Esophagus squamous epithelium (tissue), 5 donors: ENCODE measurements at regions not wholly inside any gene's neighbourhood (a gene's known extent, or its start where the extent isn't known, plus 50 kb on each side); places are given as distances from the start of the nearest gene placed in this dataset.

ENCODE experiments used
- DNase-seq: peaks from one replicate; lab custom pipeline; 2025; lab: John Stamatoyannopoulos, UW
- H3K27ac ChIP-seq, 4 donors: fragments of 200-600 bp; sonication (generic); one replicate each; pipeline ENCODE4 v1.5.1; 2016 to 2019; ENCODE audit warnings: mild to moderate bottlenecking in 1 of 4
- H3K27me3 ChIP-seq, 4 donors: fragments of 200-600 bp; sonication (generic); 1 replicate in 3 of 4; 2 replicates in 1 of 4; pipeline versions ENCODE4 v1.5.1 to v1.6.0; 2017 to 2021; ENCODE audit warnings: antibody characterized with exemption in 1 of 4
- H3K36me3 ChIP-seq, 3 donors: fragments of 200-600 bp; sonication (generic); one replicate each; pipeline ENCODE4 v1.5.1; 2016 to 2019
- H3K4me1 ChIP-seq, 3 donors: fragments of 200-600 bp; sonication (generic); one replicate each; pipeline ENCODE4 v1.5.1; 2017 to 2019
- H3K4me3 ChIP-seq, 4 donors: fragments of 200-600 bp; sonication (generic); 1 replicate in 3 of 4; 2 replicates in 1 of 4; pipeline ENCODE4 v1.5.1; 2016 to 2019; ENCODE audit warnings: mild to moderate bottlenecking in 2 of 4, moderate library complexity in 1 of 4
- H3K9me3 ChIP-seq, 3 donors: fragments of 200-600 bp; sonication (generic); one replicate each; pipeline ENCODE4 v1.5.1; 2016 to 2019
- POLR2A ChIP-seq, 4 donors: fragments of 450-650 bp; IDR thresholded peaks; one replicate each; pipeline ENCODE4 v1.6.1; 2017; ENCODE audit warnings: antibody characterized with exemption in 4 of 4, mild to moderate bottlenecking in 4 of 4, moderate library complexity in 3 of 4
- WGBS, 2 donors: methylation state at CpG; one replicate each; pipeline ENCODE4 v1.1.5; 2018; 5-methylcytosine and 5-hydroxymethylcytosine counted together
- intact Hi-C: fragments of 100-400 bp; cut with DNase I; formaldehyde crosslinking; loops from one replicate; pipeline ENCODE4 v1.15.0; 2022
- TF ChIP-seq, protein P1 (sequence below), 6 experiments: fragments of 450-650 bp in 4 of 6; fragments of 200-600 bp in 2 of 6; sonication (generic) in 2 of 6; IDR thresholded peaks; one replicate each; pipeline ENCODE4 v1.5.1; 2016 to 2019; ENCODE audit warnings: antibody characterized with exemption in 6 of 6, mild to moderate bottlenecking in 4 of 6, moderate library complexity in 4 of 6
- donor health status: DM: yes; HTN: yes; CAD: no.

DNA sequence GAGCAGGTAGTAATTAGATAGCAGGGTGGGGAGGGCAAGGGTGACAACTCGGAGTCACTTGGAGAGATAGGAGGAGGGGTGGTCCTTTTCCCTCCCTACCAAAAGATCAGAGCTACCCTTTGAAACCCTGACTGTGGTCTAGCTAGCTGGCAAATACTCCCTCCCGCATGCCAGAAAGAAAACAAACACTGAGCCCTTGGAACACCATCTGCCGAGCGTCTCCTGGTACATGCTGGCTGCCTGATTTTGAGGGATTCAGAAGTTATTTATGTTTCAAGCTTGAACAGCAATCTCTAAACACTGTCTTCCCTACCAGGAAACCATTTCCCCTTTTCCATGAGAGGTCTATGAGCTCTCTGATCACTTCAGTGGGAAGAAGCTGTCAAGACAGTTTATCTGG is 291.6 kb upstream of the CFAP20DC start:
- Histone ChIP-seq H3K27ac (no peak overlapping the region), H3K27me3 (no peaks in the 10 kb centered on the region), H3K9me3 (no peaks in the 10 kb centered on the region), H3K4me1 (no peaks in the 10 kb centered on the region), H3K4me3 (no peak overlapping the region), H3K36me3 (no peaks in the 10 kb centered on the region)
- no peak for DNase-seq
- WGBS, 2 donors = 43 to 70% methylated on average over 4 of the region's 4 CpGs
- intact Hi-C loops = no loop called here
- TF ChIP-seq, protein P1, sequence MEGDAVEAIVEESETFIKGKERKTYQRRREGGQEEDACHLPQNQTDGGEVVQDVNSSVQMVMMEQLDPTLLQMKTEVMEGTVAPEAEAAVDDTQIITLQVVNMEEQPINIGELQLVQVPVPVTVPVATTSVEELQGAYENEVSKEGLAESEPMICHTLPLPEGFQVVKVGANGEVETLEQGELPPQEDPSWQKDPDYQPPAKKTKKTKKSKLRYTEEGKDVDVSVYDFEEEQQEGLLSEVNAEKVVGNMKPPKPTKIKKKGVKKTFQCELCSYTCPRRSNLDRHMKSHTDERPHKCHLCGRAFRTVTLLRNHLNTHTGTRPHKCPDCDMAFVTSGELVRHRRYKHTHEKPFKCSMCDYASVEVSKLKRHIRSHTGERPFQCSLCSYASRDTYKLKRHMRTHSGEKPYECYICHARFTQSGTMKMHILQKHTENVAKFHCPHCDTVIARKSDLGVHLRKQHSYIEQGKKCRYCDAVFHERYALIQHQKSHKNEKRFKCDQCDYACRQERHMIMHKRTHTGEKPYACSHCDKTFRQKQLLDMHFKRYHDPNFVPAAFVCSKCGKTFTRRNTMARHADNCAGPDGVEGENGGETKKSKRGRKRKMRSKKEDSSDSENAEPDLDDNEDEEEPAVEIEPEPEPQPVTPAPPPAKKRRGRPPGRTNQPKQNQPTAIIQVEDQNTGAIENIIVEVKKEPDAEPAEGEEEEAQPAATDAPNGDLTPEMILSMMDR (IDR thresholded peaks at IDR 0.05) = no peak
- no peak for TF ChIP-seq POLR2A (IDR thresholded peaks at IDR 0.05)

DNA sequence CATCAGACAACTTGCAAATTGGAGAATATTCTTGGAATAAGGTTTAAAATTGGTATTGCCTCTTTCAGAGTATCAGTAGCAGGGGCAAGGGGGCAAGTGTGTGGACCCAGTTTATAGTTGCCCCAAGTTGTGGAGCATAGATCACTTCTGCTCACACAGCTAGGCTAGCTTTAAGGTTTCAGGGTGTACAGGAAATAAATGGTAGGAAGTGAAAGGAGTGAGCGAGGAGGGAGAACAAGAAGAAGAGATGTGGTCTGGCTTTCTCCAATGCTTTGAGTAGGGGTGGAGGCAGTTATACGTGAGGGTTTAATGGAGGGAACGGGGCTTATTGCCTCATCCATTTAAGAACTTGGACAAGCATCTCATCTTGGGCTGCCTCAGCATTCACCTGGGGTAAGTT is 290.0 kb upstream of the CFAP20DC start:
- Histone ChIP-seq H3K27me3 (no peaks in the 10 kb centered on the region), H3K4me1 (no peaks in the 10 kb centered on the region), H3K36me3 (no peaks in the 10 kb centered on the region), H3K9me3 (no peaks in the 10 kb centered on the region), H3K4me3 (no peak overlapping the region), H3K27ac (no peak overlapping the region)
- WGBS, 2 donors = 75 to 91% methylated on average over 3 of the region's 3 CpGs
- DNase-seq = no peak
- TF ChIP-seq, protein P1 (IDR thresholded peaks at IDR 0.05) = no peak
- no peak for TF ChIP-seq POLR2A (IDR thresholded peaks at IDR 0.05)
- intact Hi-C loops = no loop called here

DNA sequence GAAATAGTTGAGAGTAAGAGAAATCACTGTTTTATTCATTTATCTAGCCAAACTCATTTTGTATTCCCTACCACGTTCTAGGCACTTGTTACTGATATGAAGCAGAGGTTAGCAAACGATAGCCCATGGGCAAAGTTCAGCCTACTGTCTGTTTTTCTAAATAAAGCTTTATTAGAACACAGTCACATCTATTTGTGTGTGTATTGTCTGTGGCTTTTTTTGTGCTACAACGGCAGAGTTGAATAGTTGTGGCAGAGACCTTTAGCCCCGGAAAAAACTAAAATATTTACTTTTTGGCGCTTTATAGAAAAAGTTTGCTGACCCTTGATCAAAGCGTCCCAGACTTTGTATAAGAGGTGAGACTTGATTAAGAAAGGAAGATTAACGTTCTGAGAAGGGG is 289.1 kb upstream of the CFAP20DC start:
- H3K4me1 ChIP-seq = no peaks in the 10 kb centered on the region
- DNase-seq = no peak
- TF ChIP-seq, protein P1 (IDR thresholded peaks at IDR 0.05) = no peak
- no peak for TF ChIP-seq POLR2A (IDR thresholded peaks at IDR 0.05)
- intact Hi-C loops = no loop called here
- H3K36me3 ChIP-seq = no peaks in the 10 kb centered on the region
- WGBS, 2 donors = 62 to 66% methylated on average over 7 of the region's 7 CpGs
- H3K27ac ChIP-seq = no peak overlapping the region
- no peak overlapping the region for H3K4me3 ChIP-seq
- H3K9me3 ChIP-seq = no peaks in the 10 kb centered on the region
- H3K27me3 ChIP-seq = no peaks in the 10 kb centered on the region

DNA sequence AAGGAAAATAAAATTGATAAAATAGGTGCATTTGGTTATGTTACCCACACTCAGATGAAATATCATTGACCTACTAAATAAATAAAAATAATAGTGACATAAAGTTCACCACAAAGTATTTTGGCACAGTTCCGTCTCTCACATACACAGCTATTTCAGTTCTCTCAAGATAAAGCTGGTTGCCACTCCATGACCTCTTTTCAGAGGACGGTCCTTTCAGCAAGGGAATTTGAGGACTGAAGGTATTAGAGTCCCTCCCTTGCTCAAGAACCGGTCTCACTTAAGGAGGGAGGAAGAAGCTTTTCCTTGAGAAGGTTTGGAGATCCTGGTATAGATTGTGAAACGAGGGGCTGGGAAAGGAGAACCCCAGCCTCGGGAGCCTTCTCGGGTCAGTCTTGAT is 285.5 kb upstream of the CFAP20DC start:
- WGBS, 2 donors = 80 to 84% methylated on average over 5 to 6 of the region's 6 CpGs
- DNase-seq = no peak
- H3K9me3 ChIP-seq = no peaks in the 10 kb centered on the region
- no peak for TF ChIP-seq POLR2A (IDR thresholded peaks at IDR 0.05)
- TF ChIP-seq, protein P1 (IDR thresholded peaks at IDR 0.05) = no peak
- no peak overlapping the region for H3K27ac ChIP-seq
- no peaks in the 10 kb centered on the region for H3K4me1 ChIP-seq
- H3K27me3 ChIP-seq = no peaks in the 10 kb centered on the region
- H3K4me3 ChIP-seq = no peak overlapping the region
- intact Hi-C loops = no loop called here
- H3K36me3 ChIP-seq = no peaks in the 10 kb centered on the region

DNA sequence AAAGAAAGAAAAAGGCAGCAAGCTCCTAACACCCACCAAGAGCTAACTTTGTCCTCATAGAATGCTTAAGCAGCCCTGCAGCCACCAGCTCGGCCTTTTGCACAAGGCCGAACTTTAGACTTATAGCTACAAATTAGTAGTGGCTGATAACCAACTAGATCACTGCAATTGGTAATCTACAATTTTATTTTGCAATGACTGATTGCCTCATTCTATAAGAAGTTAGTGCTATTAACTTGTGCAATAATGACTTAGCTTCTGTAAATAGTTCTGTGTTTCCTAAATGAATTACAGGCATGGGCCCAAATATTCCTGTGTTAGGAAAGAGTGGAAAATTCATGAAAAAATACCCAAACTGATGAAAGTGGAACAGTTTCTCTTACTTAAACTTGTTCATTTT is 284.8 kb upstream of the CFAP20DC start:
- no peak overlapping the region for H3K4me3 ChIP-seq
- H3K36me3 ChIP-seq = no peaks in the 10 kb centered on the region
- intact Hi-C loops = no loop called here
- no peaks in the 10 kb centered on the region for H3K9me3 ChIP-seq
- H3K4me1 ChIP-seq = no peaks in the 10 kb centered on the region
- WGBS, 2 donors = 43 to 77% methylated on average over 2 of the region's 2 CpGs
- TF ChIP-seq, protein P1 (IDR thresholded peaks at IDR 0.05) = no peak
- TF ChIP-seq POLR2A (IDR thresholded peaks at IDR 0.05) = no peak
- H3K27me3 ChIP-seq = no peaks in the 10 kb centered on the region
- H3K27ac ChIP-seq = no peak overlapping the region
- no peak for DNase-seq
